A549 (cell line): ENCODE measurements at regions not wholly inside any gene's neighbourhood (a gene's known extent, or its start where the extent isn't known, plus 50 kb on each side); places are given as distances from the start of the nearest gene placed in this dataset.
A peak's percentile ranks its signal among the peaks of the same experiment; 100 is the strongest.

Experiments
- ATAC-seq, 2 experiments: fragments of 200-7000 bp in 1 of 2; fragments of >200 bp in 1 of 2; cut with Nextera tagmentation in 1 of 2; cut with Tn5 transposase in 1 of 2; 3 replicates each; pipeline versions ENCODE4 v1.8.0 to v1.9.1; 2018 to 2020; ENCODE audit warnings: mild to moderate bottlenecking in 1 of 2, moderate library complexity in 1 of 2
- CTCF ChIA-PET: fragments of 300-600 bp; sonication (Branson Sonifier 250); formaldehyde crosslinking; extraction: SDS; loops from one replicate; lab custom pipeline; 2021; ENCODE audit warnings: antibody characterized with exemption, inconsistent platforms; lab: Yijun Ruan, JAX
- POLR2A ChIA-PET: fragments of 350-600 bp; formaldehyde crosslinking; extraction: SDS; loops from one replicate; lab custom pipeline; 2021; ENCODE audit warnings: antibody characterized with exemption, inconsistent platforms; lab: Yijun Ruan, JAX
- DNase-seq, 2 experiments: peaks; one replicate each; pipeline versions ENCODE4 v3.0.0 to v3.0.0-alpha.2; 2011 to 2016; ENCODE audit warnings: low read depth in 1 of 2, low spot score in 1 of 2
- FAIRE-seq: peaks from 2 replicates; lab custom pipeline; 2011; peaks lifted over from hg19 to GRCh38; lab: Jason Lieb, UNC
- H3K27ac ChIP-seq, 2 experiments: fragments of >200 bp; sonication (Bioruptor Twin); formaldehyde crosslinking; 3 replicates each; pipeline ENCODE4 v1.5.1; 2016 to 2017
- H3K4me1 ChIP-seq: fragments of >200 bp; sonication (Bioruptor Twin); formaldehyde crosslinking; 3 replicates; pipeline ENCODE4 v1.6.1; 2016
- H3K4me2 ChIP-seq: fragments of >200 bp; sonication (Bioruptor Twin); formaldehyde crosslinking; 3 replicates; pipeline ENCODE4 v1.6.1; 2016
- H3K4me3 ChIP-seq: fragments of >200 bp; sonication (Bioruptor Twin); formaldehyde crosslinking; 3 replicates; pipeline ENCODE4 v1.5.1; 2016
- H3K9me3 ChIP-seq: fragments of >200 bp; sonication (Bioruptor Twin); formaldehyde crosslinking; 3 replicates; pipeline ENCODE4 v1.6.1; 2016
- BCL3 ChIP-seq: fragments of >200 bp; sonication (Bioruptor Twin); formaldehyde crosslinking; IDR thresholded peaks from 3 replicates; pipeline ENCODE4 v1.6.1; 2016
- CTCF ChIP-seq: fragments of >200 bp; sonication (Bioruptor Twin); formaldehyde crosslinking; IDR thresholded peaks from 3 replicates; pipeline ENCODE4 v1.5.1; 2016
- EHMT2 ChIP-seq: fragments of 200-600 bp; sonication (generic); IDR thresholded peaks from 2 replicates; pipeline ENCODE4 v1.6.1; 2016; ENCODE audit warnings: antibody characterized with exemption, low read depth, mild to moderate bottlenecking, moderate library complexity
- ESRRA ChIP-seq: fragments of 150-350 bp; IDR thresholded peaks from 2 replicates; pipeline ENCODE4 v1.6.1; 2014; ENCODE audit warnings: mild to moderate bottlenecking, low read length, borderline replicate concordance
- FOSB ChIP-seq: fragments of 250-450 bp; sonication (Bioruptor Pico); IDR thresholded peaks from 2 replicates; pipeline ENCODE4 v1.5.0; 2020; ENCODE audit warnings: mild to moderate bottlenecking, moderate library complexity
- FOSL2 ChIP-seq, 2 experiments: fragments of 450-650 bp in 1 of 2; fragments of >200 bp in 1 of 2; sonication (Bioruptor Twin) in 1 of 2; formaldehyde crosslinking; IDR thresholded peaks; 2 replicates each; pipeline versions ENCODE4 v1.5.0 to v1.6.1; 2016 to 2020; ENCODE audit warnings: mild to moderate bottlenecking in 1 of 2, moderate library complexity in 1 of 2
- HOXB13 ChIP-seq: fragments of 250-450 bp; sonication (Bioruptor Pico); IDR thresholded peaks from 2 replicates; pipeline ENCODE4 v1.5.0; 2020; ENCODE audit warnings: low read depth, mild to moderate bottlenecking, moderate library complexity
- HOXB5 ChIP-seq: fragments of 250-450 bp; sonication (Bioruptor Pico); IDR thresholded peaks from 2 replicates; pipeline ENCODE4 v1.5.0; 2020; ENCODE audit warnings: mild to moderate bottlenecking, moderate library complexity
- KDM1A ChIP-seq: fragments of 200-600 bp; sonication (generic); IDR thresholded peaks from 2 replicates; pipeline ENCODE4 v1.6.1; 2016; ENCODE audit warnings: low read depth, mild to moderate bottlenecking
- NFE2L2 ChIP-seq: fragments of 150-350 bp; conservative IDR thresholded peaks from 2 replicates; pipeline ENCODE4 v1.6.1; 2014; ENCODE audit warnings: low read length
- NPAS2 ChIP-seq: fragments of 250-450 bp; sonication (Bioruptor Pico); IDR thresholded peaks from 2 replicates; pipeline ENCODE4 v1.8.0; 2022; ENCODE audit warnings: mild to moderate bottlenecking, moderate library complexity, borderline replicate concordance
- PHF8 ChIP-seq: fragments of 200-600 bp; sonication (generic); IDR thresholded peaks from 2 replicates; pipeline ENCODE4 v1.6.1; 2016; ENCODE audit warnings: low read depth, mild to moderate bottlenecking, antibody characterized with exemption, moderate library complexity, borderline replicate concordance
- POLR2A ChIP-seq: IDR thresholded peaks from 2 replicates; pipeline ENCODE4 v1.6.1; 2012; ENCODE audit warnings: mild to moderate bottlenecking, low read length
- RAD21 ChIP-seq, 2 experiments: fragments of >200 bp in 1 of 2; sonication (Bioruptor Twin) in 1 of 2; formaldehyde crosslinking in 1 of 2; IDR thresholded peaks in 1 of 2; conservative IDR thresholded peaks in 1 of 2; 2 replicates in 1 of 2; 3 replicates in 1 of 2; pipeline ENCODE4 v1.6.1; 2012 to 2018; ENCODE audit warnings: inconsistent platforms in 1 of 2
- REST ChIP-seq: fragments of 200-600 bp; sonication (generic); IDR thresholded peaks from 2 replicates; pipeline ENCODE4 v1.6.1; 2016; ENCODE audit warnings: antibody characterized with exemption, mild to moderate bottlenecking, moderate library complexity
- RNF2 ChIP-seq: fragments of 200-600 bp; sonication (generic); IDR thresholded peaks from 2 replicates; pipeline ENCODE4 v1.6.1; 2016; ENCODE audit warnings: low read depth, mild to moderate bottlenecking, antibody characterized with exemption, moderate library complexity, borderline replicate concordance
- ZFP36 ChIP-seq: fragments of 450-650 bp; IDR thresholded peaks from 2 replicates; pipeline ENCODE4 v1.6.1; 2014; ENCODE audit warnings: borderline replicate concordance; ENCODE audit not compliant: partially characterized antibody
- ZNF302 ChIP-seq: fragments of 250-450 bp; sonication (Bioruptor Pico); IDR thresholded peaks from 2 replicates; pipeline ENCODE4 v1.9.0; 2021; ENCODE audit warnings: inconsistent platforms, mild to moderate bottlenecking, moderate library complexity
- ZSCAN20 ChIP-seq: fragments of 250-450 bp; sonication (Bioruptor Pico); IDR thresholded peaks from 2 replicates; pipeline ENCODE4 v1.8.0; 2022; ENCODE audit warnings: mild to moderate bottlenecking, moderate library complexity
- WGBS: methylation state at CpG from one replicate; pipeline ENCODE4 v1.1.6; 2017; ENCODE audit errors: missing lambda C conversion rate; 5-methylcytosine and 5-hydroxymethylcytosine counted together
- TF ChIP-seq, protein P1 (sequence below): fragments of 150-350 bp; IDR thresholded peaks from 2 replicates; pipeline ENCODE4 v1.6.1; 2014; ENCODE audit warnings: low read depth, mild to moderate bottlenecking, low read length
- TF ChIP-seq, protein P2 (sequence below): fragments of 250-450 bp; sonication (Bioruptor Pico); IDR thresholded peaks from 2 replicates; pipeline ENCODE4 v1.5.0; 2021; ENCODE audit warnings: mild to moderate bottlenecking, moderate library complexity, borderline replicate concordance
- TF ChIP-seq, protein P3 (sequence below): IDR thresholded peaks from 2 replicates; pipeline ENCODE4 v1.6.1; 2012

GRCh38 chr9:36456480-36457065, 56.5 kb upstream of the RNF38 start (continued):
- TF ChIP-seq ZFP36 (no peak), ZSCAN20 (CRISPR knock-in tag) (no peak)
- TF ChIP-seq, all 56 proteins: peak for 0

DNA sequence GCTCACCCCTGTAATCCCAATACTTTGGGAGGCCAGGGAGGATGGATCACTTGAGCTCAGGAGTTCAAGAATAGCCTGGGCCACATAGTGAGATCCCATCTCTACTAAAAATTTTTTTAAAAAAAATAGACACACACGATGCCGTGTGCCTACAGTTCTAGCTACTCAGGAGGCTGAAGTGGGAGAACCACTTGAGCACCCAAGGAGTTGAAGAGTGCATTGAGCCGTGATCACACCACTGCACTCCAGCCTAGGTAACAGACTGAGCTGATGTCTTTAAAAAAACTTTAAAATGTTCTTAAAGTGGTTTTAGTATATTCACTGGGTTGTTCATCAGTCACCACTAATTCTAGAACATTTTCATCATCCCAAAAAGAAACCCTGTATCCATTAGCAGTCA, 51.9 kb upstream of the RNF38 start:
- TF ChIP-seq FOSL2 (IDR thresholded peaks at IDR 0.05) = no peak
- TF ChIP-seq FOSL2 (CRISPR knock-in tag; IDR thresholded peaks at IDR 0.05) = no peak
- no peak for TF ChIP-seq RNF2
- TF ChIP-seq PHF8 = no peak
- TF ChIP-seq EHMT2 = no peak
- no peak for TF ChIP-seq HOXB13
- TF ChIP-seq NPAS2 (CRISPR knock-in tag) = no peak
- no peak for TF ChIP-seq ZNF302 (CRISPR knock-in tag)
- no peak for TF ChIP-seq REST
- no peak overlapping the region for H3K4me2 ChIP-seq
- POLR2A ChIA-PET = no interaction called here

DNA sequence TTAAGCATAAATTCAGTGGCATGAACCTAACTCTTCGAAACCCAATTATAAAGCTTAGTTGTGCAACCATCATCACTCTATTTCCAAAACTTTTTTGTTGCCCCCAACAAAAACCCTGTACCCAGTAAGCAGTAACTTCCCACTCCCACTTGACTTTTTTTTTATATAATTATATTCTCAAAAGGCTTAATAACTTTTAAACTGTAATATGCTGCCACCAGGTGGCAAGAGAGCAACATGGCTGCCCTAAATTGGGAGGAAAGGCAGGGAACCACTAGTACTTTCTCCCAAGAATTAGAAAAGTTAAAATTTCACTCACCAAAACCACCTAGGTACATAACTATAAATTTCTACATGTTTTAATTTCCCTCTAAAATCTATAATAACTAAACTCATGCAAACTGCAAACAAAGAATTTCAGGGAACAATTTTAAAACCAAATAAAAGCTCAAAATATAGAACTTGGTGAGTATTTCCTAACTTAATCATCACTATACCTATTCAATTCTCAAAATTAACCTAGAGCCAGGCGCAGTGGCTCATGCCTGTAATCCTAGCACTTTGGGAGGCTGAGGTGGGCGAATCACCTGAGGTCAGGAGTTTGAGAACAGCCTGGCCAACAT, 50.2 kb upstream of the RNF38 start:
- no peak overlapping the region for H3K4me3 ChIP-seq
- DNase-seq = peak; percentile 38 to 60
- no peak overlapping the region for H3K4me2 ChIP-seq
- ChIA-PET CTCF (interaction anchor here (0.6 to 22.2 kb wide), 43 partner anchors 8 to 306 kb away, joined by 3 to 437 read pairs (median 4); partner anchors contain the start of genes CLTA and RNF38), POLR2A (interaction anchor here (0.6 to 0.7 kb wide), 2 partner anchors 43 to 49 kb away, joined by 3 to 5 read pairs; no protein-coding TSS in a partner anchor)
- WGBS = 42% methylated on average over 3 of the region's 3 CpGs
- H3K9me3 ChIP-seq = no peaks in the 10 kb centered on the region
- FAIRE-seq = peak; percentile 74
- H3K27ac ChIP-seq = no peak overlapping the region
- peak; percentile 59 to 66; a peak in 3 of 6 replicates for ATAC-seq
- H3K4me1 ChIP-seq = peaks cover 4% of the 10 kb centered on the region; the same call in 1 of the 3 replicates
- TF ChIP-seq, protein P1, sequence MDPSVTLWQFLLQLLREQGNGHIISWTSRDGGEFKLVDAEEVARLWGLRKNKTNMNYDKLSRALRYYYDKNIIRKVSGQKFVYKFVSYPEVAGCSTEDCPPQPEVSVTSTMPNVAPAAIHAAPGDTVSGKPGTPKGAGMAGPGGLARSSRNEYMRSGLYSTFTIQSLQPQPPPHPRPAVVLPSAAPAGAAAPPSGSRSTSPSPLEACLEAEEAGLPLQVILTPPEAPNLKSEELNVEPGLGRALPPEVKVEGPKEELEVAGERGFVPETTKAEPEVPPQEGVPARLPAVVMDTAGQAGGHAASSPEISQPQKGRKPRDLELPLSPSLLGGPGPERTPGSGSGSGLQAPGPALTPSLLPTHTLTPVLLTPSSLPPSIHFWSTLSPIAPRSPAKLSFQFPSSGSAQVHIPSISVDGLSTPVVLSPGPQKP = no peak
- TF ChIP-seq, protein P2, sequence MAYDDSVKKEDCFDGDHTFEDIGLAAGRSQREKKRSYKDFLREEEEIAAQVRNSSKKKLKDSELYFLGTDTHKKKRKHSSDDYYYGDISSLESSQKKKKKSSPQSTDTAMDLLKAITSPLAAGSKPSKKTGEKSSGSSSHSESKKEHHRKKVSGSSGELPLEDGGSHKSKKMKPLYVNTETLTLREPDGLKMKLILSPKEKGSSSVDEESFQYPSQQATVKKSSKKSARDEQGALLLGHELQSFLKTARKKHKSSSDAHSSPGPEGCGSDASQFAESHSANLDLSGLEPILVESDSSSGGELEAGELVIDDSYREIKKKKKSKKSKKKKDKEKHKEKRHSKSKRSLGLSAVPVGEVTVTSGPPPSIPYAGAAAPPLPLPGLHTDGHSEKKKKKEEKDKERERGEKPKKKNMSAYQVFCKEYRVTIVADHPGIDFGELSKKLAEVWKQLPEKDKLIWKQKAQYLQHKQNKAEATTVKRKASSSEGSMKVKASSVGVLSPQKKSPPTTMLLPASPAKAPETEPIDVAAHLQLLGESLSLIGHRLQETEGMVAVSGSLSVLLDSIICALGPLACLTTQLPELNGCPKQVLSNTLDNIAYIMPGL (CRISPR knock-in tag) = no peak
- no peak for TF ChIP-seq EHMT2
- TF ChIP-seq BCL3 = no peak
- TF ChIP-seq ESRRA = no peak
- no peak for TF ChIP-seq RNF2
- no peak for TF ChIP-seq HOXB5 (CRISPR knock-in tag)
- no peak for TF ChIP-seq POLR2A
- TF ChIP-seq NFE2L2 = no peak
- no peak for TF ChIP-seq FOSB (CRISPR knock-in tag)
- peak; percentile 96 for TF ChIP-seq CTCF
- TF ChIP-seq KDM1A = no peak
- TF ChIP-seq, protein P3, sequence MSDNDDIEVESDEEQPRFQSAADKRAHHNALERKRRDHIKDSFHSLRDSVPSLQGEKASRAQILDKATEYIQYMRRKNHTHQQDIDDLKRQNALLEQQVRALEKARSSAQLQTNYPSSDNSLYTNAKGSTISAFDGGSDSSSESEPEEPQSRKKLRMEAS = no peak
- TF ChIP-seq RAD21 (conservative IDR thresholded peaks at IDR 0.05 in 1 of 2, IDR thresholded peaks at IDR 0.05 in 1 of 2) = peak; percentile 82 to 91

More for the DNA sequence above, 51.9 kb upstream of the RNF38 start:
- DNase-seq (no peak), ATAC-seq (no peak), FAIRE-seq (no peak)
- CTCF ChIA-PET = interaction anchor here (2.1 to 22.2 kb wide), 5 partner anchors 9 to 277 kb away, joined by 6 to 437 read pairs (median 23); no protein-coding TSS in a partner anchor
- WGBS = 98% methylated on average over 3 of the region's 3 CpGs
- Histone ChIP-seq H3K4me1 (peaks cover 4% of the 10 kb centered on the region; the same call in 1 of the 3 replicates), H3K4me3 (no peak overlapping the region), H3K27ac (no peak overlapping the region), H3K9me3 (no peaks in the 10 kb centered on the region)
